Stimulated activated CD4-positive, alpha-beta T cell treated with anti-CD3 and anti-CD28 coated beads, Interleukin-12 subunit alpha, Interleukin-12 subunit beta, amount 100 ng/mL, for 48 hours (primary cell): ENCODE measurements at regions not wholly inside any gene's neighbourhood (a gene's known extent, or its start where the extent isn't known, plus 50 kb on each side); places are given as distances from the start of the nearest gene placed in this dataset.
"Not testable (repeated sequence)": the region's sequence is repeated elsewhere in the genome, so short reads cannot be mapped to it uniquely, and the experiment has no call there.

ENCODE experiments used
- DNase-seq, 3 donors: peaks; one replicate each; pipeline ENCODE4 v3.0.0-alpha.2; 2020; ENCODE audit warnings: low read depth in 2 of 3, low spot score in 1 of 3

DNA sequence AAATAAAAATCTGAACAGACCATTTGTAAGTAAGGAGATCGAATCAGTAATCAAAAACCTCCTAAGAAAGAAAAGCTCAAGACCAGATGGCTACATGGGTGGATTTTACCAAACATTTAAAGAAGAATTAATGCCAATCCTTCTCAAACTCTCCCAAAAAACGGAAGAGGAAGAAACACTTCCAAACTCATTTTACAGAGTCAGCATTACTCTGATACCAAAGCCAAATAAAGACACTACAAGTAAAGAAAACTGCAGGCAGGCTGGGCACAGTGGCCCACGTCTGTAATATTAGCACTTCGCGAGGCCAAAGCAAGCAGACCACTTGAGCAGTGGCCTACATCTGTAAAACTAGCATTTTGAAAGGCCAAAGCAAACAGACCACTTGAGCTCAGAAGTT lies 159.8 kb downstream of the DPY19L2 start:
- DNase-seq = no peak

GRCh38 chr12:63499567-63499966 lies 168.7 kb downstream of the DPY19L2 start:
- no peak for DNase-seq

DNA sequence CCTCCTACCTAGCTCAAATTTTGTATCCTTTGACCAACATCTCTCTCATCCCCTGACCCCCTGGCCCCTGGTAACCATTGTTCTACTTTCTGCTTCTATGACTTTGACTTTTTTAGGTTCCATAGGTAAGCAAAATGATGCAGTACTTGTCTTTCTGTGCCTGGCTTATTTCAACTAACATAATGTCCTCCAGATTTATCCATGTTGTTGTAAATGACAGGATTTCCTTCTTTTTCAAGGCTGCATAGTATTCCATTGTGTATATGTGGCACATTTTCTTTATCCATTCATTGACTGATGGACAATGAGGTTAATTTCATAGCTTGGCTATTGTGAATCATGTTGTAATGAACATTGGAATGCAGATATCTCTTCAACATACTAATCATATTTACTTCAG lies 170.1 kb downstream of the DPY19L2 start:
- DNase-seq = no peak

DNA sequence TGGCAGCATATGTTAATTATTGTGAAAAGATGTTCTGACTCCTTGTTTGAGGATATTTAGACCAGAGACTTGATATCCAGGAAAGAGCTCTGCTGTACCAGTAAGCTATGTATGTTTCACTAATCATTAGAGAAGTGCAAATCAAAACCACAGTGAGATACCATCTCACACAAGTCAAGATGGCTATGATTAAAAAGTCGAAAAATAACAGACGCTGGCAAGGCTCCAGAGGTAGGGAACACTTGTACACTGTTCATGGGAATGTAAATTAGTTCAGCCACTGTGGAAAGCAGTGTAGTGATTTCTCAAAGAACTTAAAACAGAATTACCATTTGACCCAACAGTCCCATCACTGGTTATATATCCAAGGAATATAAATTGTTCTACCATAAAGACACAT lies 171.6 kb downstream of the DPY19L2 start:
- DNase-seq = no peak

DNA sequence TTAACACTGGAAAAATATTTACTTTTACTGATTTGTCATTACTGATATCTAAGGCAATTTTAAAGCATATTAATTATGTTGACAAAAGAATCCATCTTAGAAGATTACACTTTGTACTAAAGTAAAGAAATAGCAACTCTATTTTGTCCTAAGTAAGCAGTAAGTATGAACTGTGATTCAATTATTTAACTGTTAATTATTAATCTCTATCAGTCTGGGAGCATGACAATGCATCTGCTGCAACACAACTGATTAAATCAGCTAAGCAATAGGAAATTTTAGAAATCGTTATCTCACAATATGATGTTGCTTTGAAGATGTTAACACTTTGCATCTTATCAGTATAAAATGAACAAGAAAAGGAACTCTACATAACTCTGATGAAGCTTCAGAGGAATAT lies 172.3 kb downstream of the DPY19L2 start:
- DNase-seq = no peak

DNA sequence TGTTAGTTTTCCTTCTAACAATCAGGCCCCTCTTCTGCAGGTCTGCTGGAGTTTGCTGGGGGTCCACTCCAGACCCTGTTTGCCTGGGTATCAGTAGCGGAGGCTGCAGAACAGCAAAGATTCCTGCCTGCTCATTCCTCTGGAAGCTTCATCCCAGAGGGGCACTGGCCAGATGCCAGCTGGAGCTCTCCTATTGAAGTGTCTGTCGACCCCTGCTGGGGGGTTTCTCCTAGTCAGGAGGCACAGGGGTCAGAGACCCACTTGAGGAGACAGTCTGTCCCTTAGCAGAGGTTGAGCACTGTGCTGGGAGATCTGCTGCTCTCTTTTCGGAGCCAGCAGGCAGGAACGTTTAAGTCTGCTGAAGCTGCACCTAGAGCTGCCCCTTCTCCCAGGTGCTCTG lies 174.9 kb downstream of the DPY19L2 start:
- DNase-seq = not testable (repeated sequence)

- DNase-seq = no peak
Measured at GRCh38 chr12:63480186-63480585, 188.1 kb downstream of the DPY19L2 start.

DNA sequence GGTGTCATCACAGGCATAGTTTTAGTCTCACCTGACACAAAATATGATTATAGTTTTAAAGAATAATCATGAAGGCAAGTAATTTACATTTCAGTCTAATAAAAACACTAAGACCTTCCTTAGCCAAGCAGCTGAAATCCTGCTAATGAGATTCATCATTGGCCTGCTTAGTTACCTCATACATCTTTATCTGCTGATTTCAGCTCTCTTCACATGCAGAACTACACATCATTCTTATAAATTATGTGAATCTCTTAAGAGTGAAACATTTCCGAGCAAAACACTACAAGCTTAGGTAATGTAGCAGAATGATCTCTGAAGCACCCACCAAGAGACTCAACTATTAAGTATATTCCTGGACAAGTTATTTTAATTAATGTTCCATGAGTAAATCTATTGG lies 198.1 kb downstream of the DPY19L2 start:
- DNase-seq = no peak

GRCh38 chr12:63467951-63468350 lies 200.3 kb downstream of the DPY19L2 start:
- DNase-seq = no peak

DNA sequence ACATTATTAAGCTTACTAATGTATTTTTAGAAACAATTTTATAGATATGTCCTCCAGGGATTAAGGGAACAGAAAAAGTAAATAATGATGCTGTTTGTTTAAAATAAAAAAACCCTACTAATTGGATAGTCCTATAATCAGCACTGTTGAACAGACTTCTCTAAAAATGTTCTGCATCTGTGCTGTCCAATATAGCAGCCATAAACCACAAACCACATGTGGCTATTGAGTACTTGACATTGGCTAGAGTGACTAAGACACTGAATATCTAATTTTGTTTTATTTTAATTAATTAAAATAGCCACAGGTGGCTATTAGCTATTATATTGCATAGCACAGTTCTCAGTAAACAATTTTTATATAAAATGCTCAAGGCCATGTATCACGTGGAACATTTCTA lies 210.4 kb downstream of the DPY19L2 start:
- no peak for DNase-seq

DNA sequence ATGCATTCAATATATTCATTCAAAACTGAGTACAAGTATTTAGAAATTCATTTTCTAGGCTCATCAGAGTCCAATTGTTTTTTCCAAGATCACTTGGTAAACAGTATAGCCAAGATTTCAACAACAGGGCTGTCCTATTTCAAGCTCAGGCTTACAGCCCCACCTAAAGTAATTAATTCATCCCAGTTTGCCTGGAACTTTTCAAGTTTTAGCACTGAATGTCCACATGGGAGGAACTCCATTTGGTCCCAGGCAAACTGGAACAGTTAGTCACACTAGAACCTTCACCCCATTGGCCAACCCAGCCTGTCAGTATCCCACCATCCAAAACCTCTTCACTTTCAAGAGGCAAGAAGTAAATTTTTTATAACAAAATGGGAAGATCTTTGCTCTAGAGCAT lies 210.9 kb downstream of the DPY19L2 start:
- no peak for DNase-seq

DNA sequence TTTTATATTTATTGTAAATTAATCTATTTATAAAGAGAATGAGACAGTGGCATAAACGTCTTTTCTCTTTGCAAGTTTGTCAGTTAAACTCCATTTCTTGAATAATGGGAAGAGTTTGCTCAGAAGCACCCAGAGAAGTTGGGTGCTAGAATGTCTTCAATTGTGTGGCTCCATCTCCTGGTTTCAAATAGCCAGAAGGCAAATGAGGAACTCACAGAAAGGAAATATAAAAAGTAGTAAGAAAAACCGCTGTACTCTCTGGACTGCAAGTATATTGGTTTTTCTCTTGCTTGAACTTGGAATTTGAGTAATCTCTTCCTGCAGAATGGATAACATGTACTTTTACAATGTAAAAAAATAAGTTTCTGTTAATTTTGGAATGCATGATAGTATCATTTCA lies 217.5 kb downstream of the DPY19L2 start:
- DNase-seq = no peak

GRCh38 chr12:63450334-63450733 lies 218.0 kb downstream of the DPY19L2 start:
- DNase-seq = no peak

DNA sequence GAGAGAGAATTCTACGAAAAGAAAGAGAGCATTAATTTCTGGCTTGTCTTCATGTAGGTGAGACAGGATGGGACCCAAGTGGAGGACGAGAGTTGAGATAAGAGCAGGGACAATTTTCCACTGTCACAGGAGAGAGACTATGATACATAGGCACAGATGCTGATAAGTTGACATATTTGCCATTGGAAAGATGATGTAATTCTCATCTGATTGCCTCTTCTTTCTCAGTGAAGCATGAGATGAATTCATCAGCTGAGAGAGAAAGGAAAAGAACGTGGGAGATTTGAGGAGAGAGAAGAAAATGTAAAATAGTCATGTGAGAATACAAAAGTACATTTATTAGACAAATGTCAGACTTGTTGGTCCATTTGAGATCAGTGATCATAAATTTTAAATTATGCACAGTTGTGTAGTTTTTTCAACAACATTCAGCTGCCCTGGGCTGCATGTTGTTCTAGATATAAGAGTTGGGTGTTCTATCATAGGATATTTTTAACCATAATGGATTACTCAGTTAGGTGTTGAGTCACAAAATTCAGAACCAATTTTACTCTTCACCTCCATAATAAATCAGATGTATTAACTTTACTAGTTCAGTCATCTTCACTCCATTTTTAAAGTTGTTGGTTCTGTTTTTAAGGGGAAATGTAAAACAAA lies 222.9 kb downstream of the DPY19L2 start:
- DNase-seq = no peak

DNA sequence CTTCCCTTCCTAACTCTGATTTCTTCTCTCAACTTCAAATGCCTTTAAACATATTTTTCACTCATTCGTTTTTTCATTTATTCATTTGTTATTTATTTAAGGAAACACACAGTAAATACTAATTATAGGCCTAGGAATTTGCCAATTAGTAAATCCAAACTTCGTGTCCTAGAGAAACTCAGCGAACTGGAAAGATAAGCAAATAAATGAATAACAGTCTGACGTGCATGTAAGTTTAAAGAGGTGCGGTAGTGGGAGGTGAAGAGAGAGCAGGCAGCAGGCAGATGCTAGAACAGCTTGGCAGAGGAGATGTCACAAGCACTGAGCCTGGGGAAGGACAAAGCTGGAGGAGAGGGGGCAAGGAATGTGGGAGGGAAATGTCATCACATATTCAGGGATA lies 228.2 kb downstream of the DPY19L2 start:
- no peak for DNase-seq

GRCh38 chr12:63434384-63434783 lies 233.9 kb downstream of the DPY19L2 start:
- not testable (repeated sequence) for DNase-seq

GRCh38 chr12:63427969-63428368 lies 240.3 kb downstream of the DPY19L2 start:
- DNase-seq = not testable (repeated sequence)

DNA sequence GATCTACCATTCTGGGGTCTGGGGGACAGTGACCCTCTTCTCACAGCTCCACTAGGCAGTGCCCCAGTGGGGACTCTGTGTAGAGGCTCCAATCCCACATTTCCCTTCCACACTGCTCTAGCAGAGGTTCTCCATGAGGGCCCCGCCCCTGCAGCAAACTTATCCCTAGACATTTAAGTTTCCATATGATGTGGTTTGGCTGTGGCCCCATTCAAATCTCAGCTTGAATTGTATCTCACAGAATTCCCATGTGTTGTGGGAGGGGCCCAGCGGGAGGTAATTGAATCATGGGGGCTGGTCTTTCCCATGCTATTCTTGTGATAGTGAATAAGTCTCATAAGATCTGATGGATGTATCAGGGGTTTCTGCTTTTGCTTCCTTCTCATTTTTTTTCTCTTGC lies 241.3 kb downstream of the DPY19L2 start:
- DNase-seq = not testable (repeated sequence)

DNA sequence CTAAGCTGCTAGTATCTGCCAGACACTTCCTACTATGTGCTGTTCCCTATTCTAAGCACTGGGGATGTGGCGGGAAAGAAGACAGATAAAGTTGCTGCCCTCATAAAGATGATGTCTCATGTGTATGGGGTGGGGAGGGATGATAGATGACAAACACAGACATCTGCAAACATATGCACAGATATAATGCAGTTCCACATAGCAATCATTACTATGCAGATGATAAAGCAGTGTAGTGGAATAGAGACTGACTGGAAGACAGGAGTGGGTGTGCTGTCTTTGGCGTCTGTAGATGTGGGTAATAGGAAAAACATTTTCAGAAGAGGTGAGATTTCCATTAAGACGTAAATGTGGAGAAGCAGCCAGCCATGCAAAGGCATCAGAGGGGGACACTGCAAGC lies 243.6 kb downstream of the DPY19L2 start:
- DNase-seq = no peak

- no peak for DNase-seq
Measured at GRCh38 chr12:63423839-63424238, 244.5 kb downstream of the DPY19L2 start.

- peak in 2 of 3 donors; percentile 21 to 45 for DNase-seq
Measured at GRCh38 chr12:63420206-63420644, 248.1 kb downstream of the DPY19L2 start.

DNA sequence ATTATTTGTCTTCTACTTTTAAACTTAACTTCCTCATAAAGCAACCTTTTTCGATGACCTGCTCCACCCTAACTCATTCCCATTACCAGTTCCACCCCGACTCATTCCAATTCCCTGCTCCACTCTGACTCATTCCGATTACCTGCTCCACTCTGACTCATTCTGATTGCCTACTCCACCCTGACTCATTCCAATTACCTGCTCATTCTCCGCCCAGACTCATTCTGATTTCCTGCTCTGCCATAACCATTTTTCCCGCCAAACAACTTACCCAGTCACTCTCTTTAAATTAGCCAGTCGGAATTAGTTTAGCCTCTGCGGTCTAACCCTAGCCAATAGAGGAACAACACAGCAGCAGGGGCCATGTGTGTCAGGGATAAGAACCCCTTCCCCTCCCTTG lies 249.1 kb downstream of the DPY19L2 start:
- DNase-seq = no peak

DNA sequence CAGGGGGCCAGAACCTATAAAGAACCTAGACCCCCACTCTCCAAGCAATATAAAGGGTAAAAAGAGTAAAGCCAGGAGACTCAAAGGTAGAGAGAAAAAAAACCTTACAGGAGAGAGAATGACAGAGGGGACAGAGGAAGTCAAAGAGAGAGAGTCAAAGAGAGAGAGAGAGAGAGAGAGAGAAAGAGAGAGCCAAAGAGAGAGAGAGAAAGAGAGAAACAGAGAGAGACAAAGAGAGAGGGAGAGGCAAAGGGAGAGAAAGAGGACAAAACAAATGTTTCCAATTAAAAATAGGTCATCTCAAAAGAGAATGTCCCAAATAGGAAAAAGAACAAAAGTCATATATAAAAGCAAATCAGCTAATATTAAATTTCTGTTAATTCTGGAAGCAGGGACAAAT lies 251.5 kb downstream of the DPY19L2 start:
- no peak for DNase-seq

- DNase-seq = no peak
Measured at GRCh38 chr12:63415357-63415756, 252.9 kb downstream of the DPY19L2 start.
